ENCODE measurements at regions not wholly inside any gene's neighbourhood (a gene's known extent, or its start where the extent isn't known, plus 50 kb on each side); places are given as distances from the start of the nearest gene placed in this dataset.

DNA sequence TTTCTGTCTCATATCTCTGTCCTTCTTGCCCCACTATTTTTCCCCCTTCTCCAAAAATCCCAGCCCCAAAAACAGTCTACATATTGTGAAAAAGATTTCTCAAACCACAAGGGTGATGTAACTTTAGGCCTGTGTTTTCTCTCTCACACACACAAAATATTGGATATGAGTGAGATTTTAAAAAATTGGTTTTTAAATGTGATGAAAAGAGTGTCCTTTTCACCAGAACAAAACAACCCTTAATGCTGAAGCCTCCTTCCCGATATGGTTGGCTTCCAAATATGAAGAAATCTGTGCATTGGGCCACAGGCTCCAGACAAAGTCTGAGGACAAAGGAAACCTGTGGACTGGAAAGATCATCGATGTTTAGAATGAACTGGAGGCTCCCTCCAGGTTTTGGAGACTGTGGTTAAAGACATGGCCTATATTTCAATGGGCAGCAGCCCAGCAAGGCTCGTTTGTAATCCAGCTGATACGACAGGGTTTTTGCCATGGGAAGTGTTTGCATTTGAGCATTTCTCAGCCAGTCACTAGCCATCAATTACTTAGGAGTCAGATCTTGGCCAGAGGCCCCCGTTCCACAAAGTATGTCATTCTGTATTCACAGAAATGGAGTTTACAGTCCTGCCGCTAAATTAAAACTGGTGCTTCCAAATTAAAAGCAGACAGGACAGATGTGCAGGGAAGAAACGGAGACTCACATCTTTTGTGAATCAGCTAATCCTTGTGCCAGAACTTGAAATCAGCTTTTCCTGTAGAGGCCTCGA is 546.3 kb downstream of the EBF1 start:
- ATAC-seq (no peak), DNase-seq (no peak)

DNA sequence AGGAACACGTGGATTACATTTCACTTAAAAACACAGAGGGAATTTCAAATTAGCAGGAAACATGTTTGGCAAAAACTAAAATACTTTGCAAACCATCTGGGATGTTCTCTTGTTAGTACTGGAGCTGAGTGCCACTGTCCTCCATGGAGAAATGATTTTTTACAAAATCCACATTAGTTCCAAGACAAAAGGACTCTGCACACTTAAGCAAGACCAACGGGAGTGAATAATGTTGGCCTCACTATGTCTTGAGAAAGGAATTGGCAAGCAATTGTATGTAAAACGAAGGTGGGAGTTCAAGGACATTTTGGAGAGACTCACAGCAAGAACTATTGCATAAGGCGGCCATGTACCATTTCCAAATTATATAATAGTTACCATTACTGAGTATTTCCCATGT is 547.5 kb downstream of the EBF1 start:
- ATAC-seq (no peak), DNase-seq (no peak)

DNA sequence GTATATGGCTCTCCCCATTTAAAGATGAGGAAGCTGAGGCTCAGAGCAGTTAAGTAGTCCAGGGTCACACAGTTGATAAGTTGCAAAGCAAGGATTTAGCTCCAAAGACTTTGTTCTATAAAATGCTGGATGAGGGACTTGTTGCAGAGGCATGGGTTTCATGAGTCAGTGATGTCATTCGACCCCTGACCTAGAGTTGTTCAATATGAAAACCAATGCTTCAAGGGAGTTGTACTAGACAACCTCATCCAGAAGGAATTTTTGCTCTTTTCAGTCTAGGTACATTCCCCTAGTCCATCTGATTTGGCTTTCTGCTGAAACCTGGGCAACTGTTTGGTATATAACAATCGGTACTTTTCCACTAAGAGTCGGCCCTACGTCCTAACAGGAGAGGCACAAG is 550.4 kb downstream of the EBF1 start:
- DNase-seq (no peak), ATAC-seq (no peak)

DNA sequence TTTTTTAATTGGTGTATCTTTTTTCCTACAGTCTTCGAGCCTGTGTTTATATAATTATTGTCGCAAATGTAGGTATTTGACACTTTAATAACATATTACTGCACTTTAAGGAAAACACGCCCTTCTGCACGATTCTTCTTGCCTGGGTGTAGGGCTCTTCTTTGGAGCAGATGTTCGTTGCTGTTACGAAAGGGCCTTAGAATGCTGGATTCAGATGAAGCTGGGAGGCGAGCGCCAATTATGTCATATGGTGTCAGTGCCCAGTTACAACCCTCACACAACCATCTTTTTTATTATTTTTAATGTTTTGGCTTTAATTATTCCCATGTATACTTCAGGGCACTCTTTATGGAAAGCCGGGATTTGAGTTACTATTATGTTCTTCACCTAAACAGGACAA is 553.0 kb downstream of the EBF1 start:
- ATAC-seq: no peak
- DNase-seq: no peak

DNA sequence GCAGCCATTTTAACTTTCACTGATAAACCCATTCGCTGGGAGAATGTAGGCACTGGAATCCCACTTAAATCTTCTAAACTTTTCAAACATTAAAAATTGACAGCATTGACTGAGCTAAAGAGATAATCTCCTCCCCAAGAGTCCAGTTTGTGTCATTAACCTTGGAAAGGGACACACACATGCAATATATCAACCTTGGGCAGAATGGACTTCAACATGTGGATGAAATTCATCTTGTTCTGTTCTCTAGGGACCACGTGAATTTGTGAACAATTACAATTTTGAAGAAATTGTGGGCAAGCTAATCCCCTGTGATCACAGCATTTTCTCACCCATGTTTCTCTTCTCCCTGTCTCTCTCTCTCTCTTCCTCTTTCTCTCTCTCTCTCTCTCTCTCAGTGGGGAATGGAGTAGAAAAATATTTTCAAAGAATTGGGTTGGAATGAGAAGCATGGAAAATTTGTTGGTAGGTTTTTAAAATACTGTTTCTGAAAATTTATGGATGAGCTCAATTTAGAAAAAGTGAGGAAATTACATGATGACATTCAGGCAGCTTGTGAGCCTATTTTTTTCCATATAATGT is 553.7 kb downstream of the EBF1 start:
- ATAC-seq (no peak), DNase-seq (no peak)

DNA sequence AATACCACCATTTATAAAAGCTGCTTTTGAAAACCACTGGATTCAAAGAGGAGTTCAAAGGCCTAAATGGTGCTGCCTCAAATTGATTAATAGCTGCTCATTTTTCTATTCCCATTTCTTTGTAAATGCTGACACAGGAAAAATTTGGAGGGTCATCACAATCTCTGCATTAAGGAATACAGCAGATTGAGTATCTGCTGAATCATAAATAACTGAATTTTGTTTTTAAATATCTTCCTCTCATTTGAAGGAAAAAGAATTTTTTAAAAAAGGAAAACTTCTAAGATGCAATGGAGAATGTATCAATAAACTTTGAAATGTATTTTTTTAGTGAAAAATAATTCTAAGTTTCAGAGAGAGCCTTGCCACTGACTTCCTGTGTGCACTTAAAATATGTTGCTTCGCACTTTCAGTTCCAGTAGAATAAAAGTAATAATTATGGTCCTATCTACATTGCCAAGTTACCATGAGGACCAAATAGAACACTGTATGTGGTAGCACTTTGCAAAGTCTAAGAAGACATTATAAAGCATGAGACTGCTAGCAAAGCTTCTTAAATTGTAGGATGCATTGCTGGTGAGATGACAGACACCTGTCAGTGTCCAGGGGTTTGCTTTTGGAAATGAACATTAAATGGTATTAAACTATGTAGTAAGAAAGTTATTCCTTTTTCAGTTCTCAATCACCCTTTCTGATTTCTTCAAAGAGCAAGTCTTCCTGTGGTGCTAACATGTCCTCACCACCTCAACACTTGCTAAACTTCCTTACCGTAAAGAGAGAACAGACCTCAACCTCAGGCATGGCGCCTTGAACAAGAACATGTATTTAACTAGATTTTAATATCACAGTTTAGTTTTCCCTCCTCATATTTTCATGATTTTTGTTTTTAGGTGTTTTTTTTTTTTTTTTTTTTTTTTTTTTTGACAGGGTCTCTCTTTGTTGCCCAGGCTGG is 555.1 kb downstream of the EBF1 start:
- no peak for ATAC-seq
- no peak for DNase-seq

DNA sequence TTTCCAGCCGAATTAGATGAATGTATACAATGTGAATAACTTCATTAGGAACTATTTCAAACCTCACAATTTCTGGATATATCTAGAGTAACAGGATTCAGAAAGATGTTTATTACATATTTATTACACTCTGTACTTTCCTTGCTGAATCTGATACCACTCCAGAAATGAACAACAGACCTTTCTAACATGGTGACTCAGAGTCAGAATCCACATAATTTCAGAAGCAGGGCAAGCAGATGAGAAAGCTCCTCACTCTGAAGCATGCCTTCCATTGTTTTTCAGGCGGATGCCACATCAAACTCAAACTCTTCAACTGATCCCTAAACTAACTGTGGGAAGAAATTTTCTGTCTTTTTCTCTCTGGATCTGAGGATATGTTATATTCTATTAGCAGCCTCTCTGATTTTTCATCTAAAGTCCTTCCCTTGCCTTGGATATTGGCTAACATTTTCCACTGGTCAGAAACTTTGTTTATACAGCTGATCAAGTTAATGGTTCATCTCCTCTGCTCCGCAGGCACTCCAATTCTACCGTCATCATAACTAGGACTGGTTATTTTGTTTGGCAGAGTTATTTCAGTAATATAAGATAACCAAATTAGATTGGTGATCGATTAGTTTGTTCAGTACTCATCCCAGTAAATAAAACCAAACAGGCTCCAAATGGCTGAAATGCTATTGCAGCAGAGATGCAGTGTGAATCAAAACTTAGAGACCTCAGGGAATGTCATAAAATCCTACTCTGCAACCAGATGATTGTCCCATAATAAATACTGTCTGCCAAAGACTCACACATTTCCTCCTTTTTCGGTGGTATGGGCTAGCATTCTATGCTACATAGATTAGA is 556.0 kb downstream of the EBF1 start:
- DNase-seq: no peak
- ATAC-seq: peak; percentile 81

DNA sequence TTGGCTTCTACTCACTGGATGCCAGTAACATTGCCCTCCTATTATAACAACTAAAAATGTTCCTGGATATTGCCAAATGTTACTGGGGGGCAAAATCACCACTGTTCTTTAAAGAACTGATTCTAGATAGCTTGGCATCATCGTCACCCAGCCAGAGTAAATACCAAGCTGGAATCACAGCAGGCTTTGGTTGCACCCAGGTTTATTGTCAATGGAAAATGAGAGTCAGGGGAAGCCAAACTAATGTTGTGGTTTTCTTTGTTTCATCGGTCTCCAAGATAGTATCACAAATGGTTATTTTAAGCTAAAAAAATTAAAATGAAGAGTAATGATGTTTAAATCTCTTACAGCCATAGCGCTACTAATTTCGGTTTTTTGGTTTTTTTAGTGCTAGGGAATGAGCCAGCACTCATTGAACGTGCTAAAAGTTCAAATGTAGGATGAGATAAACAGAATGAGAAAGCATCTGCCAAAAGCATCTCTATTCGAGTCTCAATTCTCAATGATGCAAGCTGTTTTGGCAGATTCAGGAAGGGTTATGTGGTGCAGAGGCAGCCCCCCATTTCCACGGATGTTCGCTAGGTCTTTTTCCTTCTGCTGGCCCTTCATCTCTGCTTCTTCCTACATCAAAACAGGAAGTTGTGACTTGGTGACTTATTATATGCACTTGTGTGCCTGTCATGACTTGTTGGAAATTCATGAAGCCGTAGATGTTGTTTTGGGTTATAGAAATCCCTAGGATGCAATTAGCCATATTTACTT is 558.0 kb downstream of the EBF1 start:
- ATAC-seq: peak; percentile 72
- DNase-seq: no peak

DNA sequence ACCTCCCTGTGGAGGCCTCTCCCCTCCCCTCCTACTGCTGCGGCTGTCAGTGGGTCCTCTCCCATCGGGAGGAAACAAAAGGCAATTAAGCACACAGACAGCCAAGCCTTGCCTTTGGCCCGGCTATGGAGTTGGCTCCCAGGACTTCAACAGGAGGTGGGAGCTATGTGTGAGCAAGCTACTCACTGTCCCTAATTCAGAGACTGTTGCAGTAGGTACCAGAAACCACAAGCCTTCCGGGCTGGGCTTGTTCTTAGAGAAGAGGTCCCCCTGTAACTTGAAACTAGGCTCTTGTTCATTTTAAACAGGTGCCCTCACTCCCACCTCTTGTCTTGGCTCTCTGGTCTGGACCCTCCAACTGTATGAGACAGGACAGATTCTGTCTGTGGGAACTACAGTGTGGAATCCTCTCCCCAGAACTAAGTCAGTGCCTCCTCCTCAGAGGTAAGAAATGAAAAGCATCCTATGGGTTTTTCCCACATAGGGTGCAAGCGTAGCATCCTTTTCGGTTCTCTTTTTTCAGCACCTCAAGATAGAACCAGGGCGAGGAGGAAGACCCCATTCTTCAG is 561.1 kb downstream of the EBF1 start:
- DNase-seq (no peak), ATAC-seq (peak; percentile 26)

DNA sequence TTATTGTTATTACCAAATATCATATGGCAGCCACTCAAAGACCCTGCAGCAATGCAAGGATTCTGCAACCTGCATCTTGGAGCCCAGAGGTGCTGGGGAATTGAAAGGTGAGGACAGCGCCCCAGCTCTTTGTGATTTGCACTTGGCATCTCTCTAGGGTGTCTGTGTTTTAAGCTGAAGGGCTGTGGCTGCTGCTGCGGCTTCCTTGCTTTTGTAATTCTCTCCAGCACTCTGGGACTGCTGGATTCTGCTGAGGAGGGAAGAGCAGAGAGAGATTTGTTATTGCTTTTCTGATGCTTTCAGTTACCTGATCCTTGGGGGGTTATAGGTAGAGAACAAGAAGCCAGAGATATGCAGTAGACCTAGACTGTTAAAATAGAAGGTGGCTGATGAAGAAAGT is 562.4 kb downstream of the EBF1 start:
- DNase-seq (no peak), ATAC-seq (no peak)

DNA sequence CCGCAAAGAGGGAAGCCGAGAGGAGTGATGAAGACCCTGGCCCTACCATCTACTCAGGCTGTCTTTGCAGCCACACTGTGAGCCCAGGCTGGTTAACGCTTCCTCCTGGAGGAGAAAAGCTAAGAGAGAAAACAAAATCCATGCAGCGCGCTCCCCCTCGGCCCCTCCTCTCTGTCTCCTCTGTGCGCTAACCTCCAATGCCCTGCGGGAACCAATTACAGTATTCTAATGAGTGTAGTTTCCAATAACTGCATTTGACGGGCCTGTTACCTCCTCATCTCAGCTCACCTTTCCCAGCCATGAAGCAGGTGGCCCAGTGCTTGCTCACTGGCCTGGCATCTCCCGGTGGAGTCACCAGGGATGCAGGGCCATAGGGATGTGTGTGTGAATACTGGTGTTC is 565.5 kb downstream of the EBF1 start:
- DNase-seq: no peak
- no peak for ATAC-seq

DNA sequence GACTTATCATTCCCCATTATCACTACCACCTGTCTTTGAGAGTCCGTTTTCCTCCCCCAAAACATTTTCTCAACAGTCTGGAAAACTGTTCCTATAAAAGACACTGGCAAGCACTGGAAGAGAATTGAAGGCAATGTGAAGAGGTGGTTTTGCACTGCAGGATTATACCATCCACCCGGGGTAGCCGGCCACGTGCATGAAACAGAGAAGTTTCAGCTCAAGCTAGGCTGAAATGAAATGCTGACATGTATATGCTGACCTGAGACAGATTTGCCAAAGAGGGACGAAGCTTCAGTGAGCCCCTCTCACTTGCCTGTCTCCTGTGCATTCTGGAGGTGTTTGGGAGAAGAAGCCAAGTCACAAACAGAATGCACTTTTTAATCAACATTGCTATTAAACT is 567.0 kb downstream of the EBF1 start:
- ATAC-seq (no peak), DNase-seq (no peak)

DNA sequence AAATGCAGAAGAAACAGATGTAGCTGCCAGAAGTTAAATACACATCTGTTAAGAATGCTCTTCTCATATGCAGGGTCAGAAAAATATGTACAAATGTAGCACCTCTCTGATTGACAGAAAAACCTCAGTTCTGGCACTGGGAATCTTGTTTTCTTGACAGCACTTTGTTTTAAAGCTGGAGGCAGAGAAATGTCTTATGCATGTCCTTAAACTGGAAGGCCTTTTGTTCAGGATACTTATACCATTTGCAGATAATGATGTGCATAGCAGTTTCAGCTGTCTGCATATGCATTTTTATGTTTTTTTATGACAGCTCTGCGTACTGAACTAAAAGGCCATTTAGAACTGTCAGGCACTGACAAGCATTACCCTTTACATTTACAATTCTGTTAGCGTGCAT is 567.9 kb downstream of the EBF1 start:
- no peak for DNase-seq
- no peak for ATAC-seq

DNA sequence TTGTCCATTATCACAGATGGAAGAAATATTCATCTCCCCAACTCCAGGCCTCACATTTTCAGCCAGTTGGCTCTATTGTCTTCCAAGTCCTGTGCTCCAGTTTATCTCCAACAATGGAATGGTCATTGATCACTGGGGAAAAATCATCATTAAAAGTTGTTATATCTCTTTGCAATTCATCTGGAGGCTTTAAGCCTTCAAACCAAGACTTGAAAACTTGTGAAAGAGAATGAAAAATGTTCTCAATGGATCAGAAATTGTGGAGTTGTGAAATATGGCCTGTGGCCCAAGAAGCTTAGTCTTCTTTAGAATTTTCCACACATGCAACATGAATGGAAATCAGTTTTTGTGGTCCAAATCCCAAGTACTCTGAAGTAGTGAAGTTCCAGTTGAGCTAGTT is 569.6 kb downstream of the EBF1 start:
- ATAC-seq: no peak
- no peak for DNase-seq

DNA sequence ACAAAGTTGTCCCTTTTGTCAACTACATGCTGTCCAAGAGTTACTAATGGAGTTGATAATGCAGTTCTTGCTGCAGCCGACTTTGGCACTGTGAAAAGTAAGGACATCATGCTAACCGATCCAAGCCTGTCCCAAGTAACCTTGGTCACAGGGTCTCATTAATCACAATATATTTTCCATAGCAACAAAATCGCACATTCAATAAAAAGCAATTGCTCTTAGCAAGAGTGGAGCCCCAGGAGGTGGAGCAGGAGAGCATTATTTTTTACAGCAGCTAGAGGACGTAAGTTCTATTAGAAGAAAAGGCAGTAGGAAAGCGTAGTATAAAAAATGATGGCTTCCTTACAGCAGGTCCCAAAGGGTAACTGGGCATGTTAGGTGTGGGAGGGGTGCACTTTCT is 570.3 kb downstream of the EBF1 start:
- no peak for DNase-seq
- ATAC-seq: no peak

DNA sequence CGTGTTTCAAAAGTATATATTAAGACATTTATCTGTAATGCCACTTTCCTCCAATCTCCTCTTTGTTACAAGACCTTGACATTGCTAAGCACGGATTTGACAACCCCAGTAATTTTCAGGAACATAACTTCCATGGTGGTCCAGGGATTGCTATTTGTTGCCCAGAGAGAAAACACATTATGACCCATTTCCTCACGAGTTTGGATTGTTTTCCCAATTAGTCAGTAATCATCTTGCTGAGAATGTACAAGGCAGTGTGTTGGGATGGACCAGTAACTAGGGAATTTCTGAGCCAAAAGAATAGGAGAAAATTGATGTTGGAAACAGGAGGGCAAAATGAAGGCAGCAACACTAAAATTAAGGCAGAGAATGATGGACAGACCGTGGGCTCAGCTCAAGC is 574.1 kb downstream of the EBF1 start:
- DNase-seq (no peak), ATAC-seq (no peak)

DNA sequence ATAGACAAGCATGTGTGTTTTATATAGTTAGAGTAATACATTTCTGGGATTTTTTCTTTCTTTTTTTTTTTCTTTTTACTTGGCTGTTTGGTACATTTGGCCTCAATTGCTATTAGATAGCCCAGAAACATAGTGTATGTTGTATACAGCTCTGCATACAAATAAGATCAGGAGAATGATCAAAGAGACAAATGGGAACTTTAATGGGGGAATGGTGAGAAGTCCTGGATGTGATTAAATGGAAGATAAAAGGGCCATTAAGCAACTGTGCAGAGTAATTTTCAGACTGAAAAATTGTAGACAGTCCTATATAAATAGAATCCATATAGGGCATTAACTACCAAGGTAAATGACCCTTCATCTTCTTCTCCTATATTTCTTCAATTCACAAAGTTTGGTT is 575.6 kb downstream of the EBF1 start:
- ATAC-seq (no peak), DNase-seq (no peak)

DNA sequence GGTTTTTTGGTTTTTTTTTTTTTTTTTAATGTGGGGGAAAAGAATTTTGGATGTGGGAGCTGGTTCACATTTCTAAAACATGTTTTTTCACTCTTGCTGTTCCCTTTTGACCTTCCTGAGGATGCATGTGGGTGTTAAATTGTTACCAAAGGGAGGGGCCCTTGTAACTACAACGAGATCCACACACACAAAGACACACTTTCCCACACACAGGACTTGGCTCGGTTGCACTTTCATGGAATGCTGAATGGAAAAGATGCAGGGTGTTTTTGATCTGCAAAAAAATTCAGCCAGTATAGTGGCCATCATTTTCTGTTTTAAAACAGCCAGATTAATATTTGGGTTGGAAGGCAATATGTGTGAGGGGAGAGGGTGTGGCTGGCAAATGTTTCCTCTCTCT is 576.9 kb downstream of the EBF1 start:
- DNase-seq: no peak
- no peak for ATAC-seq

DNA sequence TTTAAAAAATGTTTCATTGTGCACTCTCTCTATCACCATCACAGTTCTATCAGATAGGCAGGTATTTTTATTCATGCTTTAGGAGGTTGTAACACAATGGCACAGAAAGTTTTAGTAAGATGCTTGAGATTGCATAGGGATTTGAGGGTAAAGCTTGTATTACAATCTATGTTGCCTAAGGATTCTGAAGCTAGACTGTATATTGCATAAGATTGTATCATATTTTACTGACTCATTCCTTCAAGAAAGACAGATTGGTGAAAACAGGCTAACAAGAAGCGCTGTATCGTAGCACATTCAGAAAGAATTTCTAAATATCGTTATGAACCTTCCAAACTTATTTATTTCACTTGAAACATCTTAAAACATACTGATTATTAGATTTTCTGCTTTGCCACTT is 577.7 kb downstream of the EBF1 start:
- ATAC-seq (no peak), DNase-seq (no peak)

DNA sequence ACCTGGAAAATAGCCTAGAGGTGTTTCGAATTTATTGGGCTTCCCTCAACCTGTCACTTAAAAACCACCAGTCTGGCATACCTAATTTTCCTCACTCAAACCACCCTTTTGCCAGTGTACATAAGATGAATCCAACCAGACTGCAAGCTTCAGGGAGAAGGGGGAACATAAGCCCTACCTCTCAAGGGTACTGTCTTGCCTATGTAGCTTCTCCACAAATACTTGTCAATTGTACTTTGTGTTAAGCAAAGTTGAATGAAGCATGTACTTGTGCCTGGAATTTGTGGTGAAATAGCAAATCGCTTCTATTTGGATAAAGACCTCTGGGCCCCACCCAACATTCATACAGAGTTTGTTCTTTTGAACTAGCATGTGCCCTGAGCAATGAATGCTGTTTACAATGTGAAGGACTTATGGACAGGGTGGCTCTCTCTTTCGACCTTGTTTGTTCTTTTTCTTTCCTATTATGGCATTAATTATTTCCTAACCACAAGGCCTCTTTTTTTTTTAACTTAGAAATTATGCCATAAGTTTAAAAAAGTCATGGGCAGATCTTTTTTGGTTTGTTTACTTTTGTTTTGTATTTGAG is 580.2 kb downstream of the EBF1 start:
- no peak for DNase-seq
- no peak for ATAC-seq

DNA sequence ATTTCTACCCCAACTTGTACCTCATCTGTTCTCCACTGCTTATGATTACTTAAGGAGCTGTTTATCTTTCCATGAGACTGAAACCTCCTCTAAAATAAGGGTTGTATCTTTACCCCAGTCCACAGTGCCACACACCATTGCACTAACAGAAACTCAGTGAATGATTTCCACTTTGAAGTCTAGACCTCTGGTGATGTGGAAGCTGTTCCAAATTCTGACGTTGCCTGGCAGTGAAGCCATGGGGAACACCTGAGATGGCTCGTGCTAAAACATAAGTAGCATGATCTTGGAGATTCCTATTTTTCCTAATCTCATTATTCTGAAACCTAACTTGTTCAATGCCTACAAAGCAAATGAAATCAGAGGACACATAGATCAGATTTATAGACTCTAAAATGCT is 583.2 kb downstream of the EBF1 start:
- DNase-seq (no peak), ATAC-seq (no peak)

All from stimulated activated naive CD8-positive, alpha-beta T cell treated with anti-CD3 and anti-CD28 coated beads, Interleukin-15, Interleukin-2, amounts not matched to agents 100 U/mL and 50 U/mL, for 24 hours (primary cell).